ENCODE measurements at regions not wholly inside any gene's neighbourhood (a gene's known extent, or its start where the extent isn't known, plus 50 kb on each side); places are given as distances from the start of the nearest gene placed in this dataset.

DNA sequence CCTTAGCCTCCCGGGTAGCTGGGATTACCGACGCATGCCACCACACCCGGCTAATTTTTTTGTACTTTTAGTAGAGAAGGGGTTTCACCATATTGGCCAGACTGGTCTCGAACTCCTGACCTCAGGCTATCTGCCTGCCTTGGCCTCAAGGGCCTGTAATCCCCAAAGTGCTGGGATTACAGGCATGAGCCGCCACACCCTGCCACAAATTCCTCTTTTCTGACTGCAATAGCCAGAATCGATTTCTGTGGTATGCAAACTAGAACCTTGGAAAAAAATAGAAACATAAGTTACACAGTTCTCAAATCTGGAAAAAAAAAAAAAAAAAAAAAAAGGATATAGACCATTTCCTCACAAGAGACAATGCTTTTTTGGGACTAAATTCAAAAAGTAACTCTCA, 184.6 kb upstream of the EGLN3 start:
- DNase-seq (ENCODE audit: low spot score), result no peak
- no peak for FAIRE-seq

DNA sequence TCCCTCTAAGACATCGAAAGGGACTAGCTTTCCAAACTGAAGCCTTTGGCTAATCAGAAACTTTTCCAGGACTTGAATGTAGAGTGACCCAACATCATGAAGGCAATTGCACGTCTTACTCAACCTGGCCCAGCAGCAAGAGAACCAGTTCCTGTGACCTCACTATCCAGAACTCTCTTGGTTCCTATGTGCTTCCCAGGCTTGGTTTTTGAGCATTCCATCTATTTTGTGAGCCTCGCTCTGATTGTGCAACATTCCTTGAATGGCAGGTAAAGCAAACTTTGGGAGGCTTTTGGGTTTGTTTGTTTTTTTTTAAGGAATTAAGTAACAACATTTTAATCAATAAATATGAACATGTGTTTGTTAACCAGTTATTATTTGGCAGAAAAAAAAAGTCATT, 183.6 kb upstream of the EGLN3 start:
- no peak for FAIRE-seq
- DNase-seq (ENCODE audit: low spot score), result no peak

DNA sequence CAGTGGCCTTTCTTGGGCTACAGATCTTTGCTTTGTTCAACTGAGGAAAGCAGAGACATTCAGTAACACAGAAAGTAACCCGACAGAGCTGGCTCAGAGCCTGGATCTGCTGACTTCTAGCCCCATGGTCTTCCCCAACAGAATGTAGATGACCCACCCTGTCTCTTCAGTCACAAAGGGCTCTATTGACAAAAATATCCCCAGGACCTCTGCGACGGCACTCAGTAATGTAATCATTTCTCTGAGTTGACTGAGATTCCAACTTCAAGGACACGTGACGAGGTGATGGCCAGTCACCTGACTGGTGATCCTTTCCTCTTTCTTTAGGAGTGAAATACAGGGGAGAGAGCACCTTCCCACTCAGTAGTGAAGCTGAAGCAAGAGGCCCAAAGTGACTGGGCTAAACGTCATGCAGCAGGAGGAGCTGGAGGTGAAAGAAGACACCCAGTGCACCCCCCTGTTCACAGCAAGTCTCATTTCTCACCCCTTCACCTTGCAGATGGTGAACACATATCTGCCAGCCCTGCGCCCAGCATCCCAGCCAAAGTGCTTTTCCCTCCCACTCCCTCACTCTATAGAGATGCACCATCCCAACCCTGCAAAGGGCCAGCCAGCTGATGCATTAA, 179.2 kb upstream of the EGLN3 start:
- no peak for DNase-seq (ENCODE audit: low spot score)
- no peak for FAIRE-seq

DNA sequence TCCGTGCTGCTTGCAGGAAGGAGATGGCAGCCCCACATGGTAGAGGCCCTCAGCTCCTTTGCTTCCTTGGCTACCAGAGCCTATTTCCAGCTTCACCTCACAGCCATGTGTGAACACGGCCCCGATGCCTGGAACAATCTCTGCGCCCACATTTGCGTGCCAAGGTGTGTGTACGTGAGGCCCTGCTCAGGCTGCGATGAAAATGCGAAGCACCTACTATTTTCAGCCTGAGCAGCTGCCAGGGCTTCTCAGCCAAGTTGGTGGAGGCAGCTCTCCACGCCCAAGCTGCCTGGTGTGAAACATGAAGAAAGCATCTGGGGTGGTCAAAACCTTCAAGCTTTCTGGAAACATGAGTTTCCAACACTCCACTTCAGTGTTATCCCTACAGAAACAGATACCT, 177.8 kb upstream of the EGLN3 start:
- FAIRE-seq (no peak), DNase-seq (ENCODE audit: low spot score) (no peak)

DNA sequence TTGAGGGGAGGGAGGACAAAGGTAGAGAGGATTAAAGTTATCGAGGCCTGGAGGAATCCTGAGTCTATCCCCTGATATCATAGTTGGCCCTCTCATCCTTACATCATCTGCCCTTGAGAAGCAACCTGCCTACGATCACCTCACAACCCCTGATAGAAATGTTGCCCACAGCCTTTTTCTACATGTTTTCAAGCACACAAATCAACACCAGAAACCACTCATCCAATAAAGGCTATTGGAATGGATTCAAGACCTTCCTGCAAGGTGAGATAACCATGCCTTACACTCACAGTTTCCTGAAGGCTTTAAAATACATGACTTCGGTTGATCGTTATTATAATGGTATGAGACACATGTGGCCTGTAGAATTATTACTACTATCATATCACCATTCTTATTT, 175.7 kb upstream of the EGLN3 start:
- no peak for FAIRE-seq
- no peak for DNase-seq (ENCODE audit: low spot score)

DNA sequence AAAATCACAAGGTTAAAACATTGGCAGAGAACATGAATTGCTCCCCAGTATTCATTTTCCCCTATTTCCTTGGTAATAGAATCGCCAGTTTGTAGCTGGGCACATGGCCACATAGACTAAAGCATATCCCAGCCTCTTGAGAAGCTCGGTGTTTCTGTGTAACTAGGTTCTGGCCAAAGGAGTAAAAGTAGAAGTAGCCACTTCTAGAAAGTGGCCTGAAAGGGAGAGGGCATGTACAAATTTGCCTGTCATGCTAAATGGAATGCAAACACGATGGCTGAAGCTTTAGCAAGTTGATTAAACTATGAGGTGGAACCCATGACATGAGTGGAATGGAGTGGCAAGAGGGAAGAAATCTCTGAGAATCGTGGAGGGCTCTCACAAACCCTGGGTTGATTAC, 173.7 kb upstream of the EGLN3 start:
- DNase-seq (ENCODE audit: low spot score) (no peak), FAIRE-seq (no peak)

DNA sequence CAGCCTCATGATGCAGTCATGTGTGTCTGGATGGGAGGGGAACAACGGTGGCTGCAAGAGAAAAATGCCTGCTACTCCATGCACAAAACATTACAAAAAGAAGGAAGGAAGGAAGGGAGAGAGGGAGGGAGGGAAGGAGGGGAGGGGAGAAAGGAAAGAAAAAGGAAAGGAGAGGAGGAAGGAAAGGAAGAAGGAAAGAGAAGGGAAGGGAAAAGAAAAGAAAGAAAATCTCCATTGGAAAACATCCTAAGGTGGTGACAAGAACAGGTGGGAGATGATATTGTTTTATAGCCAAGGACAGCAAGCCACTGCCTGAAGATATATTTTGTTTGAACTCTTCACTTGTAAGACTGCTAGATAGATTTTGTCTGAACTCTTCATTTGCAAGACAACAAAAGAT, 171.8 kb upstream of the EGLN3 start:
- FAIRE-seq, result no peak
- DNase-seq (ENCODE audit: low spot score), result no peak

DNA sequence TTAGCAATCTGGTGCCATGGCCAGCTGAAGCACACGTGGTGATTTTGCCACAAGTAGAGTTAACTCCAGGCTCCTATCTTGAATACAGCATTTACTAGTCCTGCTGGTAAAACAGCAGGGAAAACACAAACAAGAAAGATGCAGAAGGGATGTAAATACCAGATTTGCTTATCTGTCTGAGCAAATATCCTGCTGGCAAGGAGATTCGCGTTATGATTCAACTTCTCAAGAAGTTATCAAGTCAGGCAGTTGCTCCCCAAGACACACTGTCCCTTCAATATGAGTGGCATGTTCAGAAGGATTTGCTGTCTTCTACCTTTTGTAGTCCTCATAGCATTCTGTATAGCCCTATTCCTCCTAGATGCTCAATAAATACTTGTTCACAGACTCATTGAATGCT, 171.2 kb upstream of the EGLN3 start:
- DNase-seq (ENCODE audit: low spot score), result no peak
- FAIRE-seq, result no peak

DNA sequence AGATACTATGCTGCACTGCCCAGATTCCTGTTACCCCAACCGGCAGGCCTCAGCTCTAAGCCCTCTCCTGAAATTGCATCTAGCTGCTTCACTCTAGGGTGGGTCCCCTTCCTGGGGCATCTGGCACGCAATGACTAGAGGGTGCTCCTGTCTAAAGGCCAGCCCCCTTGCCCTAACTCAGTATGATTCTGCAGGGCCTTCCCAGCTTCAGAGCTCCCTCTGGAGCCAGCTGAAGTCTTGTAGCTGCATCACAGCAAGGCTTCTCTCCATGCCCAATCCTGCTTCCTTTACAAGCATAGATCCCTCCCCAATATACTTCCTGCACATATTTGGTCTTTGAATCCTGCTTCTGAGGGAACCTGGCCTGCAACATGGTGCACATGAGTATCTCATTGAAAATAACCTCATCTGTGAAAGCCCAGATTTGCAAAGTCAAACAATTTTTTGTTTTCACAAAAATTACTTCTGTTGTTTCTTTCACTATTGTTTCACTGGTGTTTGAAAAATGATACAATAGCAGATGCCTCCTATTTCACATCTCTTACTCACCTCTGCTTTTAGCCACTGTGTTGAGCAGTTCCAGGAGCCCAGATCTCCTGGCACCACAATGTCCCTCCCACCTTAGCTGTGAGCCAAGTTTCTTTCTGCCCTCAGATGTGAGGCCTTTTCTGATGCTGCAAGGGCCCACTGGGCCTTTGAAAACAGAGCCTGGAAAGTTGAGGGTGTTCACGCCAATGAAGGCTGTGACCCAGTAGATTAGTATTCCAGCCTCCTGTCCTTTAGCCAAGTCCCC, 169.5 kb upstream of the EGLN3 start:
- FAIRE-seq (no peak), DNase-seq (ENCODE audit: low spot score) (no peak)

DNA sequence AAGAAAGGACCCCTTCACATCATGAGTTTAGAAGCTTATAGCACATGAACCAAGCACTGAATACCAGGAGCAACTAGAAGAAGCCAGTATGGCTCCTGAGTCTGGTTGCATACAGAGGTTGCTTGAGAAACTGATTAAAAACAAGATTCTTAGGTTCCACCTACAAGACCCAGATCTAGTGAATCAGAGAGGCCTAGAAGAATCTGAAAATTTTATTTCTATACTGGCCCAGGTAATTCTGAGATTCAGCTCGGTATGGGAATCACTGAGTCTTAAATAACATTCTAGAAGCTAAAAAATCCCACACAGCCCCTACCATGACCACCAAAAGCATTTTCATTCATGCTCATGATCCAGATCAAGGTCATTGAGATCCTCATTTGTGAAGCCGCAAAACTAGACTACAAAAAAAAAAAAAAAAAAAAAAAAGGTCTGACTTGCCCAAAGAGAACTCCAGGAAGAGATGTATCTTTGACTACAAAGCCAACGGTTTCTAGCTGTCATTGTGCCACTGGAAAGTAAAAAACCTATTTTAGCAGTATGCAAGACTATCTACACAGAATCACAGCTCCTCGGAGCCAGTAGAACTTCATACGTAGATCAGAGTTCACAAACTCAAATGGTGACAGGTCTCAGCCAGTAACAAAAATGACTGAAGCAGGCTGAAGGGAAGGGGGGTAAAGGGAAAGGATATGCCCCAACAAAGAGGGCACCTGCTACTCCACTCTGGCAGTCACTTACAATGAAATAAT, 168.4 kb upstream of the EGLN3 start:
- DNase-seq (ENCODE audit: low spot score) (no peak), FAIRE-seq (no peak)

DNA sequence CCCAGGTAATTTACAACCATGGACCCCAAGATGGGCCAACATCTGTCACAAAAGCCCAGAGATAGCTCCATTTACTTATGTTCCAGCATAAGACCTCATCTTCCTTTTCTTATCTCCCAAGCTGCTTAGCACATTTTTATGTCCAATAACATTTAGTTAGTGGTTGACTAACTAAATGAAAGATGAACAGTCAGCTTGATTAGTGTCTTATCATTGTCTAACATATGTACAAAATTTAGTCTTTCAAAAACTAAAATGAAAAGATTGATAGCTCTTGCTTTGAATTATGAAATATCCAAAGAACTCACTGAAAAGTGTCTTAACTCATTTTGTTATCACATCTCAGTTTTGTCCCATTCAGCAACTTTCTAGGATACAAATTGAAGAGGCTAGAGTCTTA, 163.1 kb upstream of the EGLN3 start:
- FAIRE-seq (no peak), DNase-seq (ENCODE audit: low spot score) (no peak)

DNA sequence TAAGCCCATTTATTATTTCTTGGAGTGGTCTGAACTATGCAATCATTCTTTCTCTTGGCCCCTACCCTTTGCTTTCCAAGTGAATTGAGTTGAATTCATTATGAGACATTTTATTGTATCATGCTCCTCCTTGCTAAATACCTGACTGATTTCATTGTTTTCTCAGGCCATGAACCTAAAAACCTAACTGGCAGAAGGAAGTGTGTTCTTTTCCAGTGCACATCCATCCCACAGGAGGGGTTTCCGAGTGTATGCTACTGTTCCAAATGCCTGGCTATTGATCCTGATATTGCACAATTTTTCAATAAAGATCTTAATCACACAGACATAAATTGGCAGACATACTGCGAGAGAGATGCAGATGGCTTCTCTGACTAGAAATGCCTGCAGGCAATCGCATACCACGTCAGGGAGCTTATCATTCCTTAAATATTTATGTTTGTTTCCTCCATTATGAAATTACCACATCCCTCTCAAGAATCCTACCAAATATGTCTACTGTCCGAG, 162.2 kb upstream of the EGLN3 start:
- no peak for DNase-seq (ENCODE audit: low spot score)
- FAIRE-seq, result no peak

DNA sequence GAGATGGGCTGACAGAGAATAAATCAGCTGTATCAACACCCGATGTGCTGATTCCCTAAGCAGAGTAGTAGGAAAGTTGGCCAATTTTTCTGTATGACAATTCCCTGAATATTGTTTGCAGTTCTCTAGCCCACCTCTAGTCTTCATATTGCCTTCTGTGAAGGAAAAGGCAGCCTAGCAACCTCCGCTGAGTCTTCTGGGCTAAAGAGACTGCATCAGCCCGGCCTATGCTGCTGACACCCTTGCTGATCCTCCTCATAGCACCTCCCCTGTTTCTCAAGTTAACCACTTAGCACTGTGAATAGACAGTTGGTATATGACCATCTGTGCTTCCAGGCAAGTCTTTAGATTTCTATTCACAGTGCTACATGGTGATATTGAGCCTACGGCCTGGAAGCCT, 161.1 kb upstream of the EGLN3 start:
- no peak for DNase-seq (ENCODE audit: low spot score)
- FAIRE-seq, result no peak

DNA sequence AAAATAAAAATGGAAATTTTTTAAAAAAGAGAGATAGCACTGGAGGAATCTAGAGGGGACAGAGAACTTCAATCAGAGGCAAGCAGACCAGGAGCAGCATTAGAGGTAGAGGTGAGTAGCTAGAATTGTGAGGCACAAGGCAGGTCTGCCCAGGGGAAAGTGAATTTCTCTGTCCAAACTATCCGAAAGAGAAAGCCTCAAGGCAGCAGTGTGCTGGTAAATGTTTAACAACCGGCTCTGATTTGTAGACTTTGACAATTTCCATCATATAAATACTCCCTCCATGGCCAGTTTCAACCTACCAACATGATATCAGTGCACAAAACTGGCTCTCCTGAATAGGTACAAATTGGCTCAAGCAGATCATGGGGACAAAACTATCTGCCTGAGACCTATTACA, 160.6 kb upstream of the EGLN3 start:
- DNase-seq (ENCODE audit: low spot score) (no peak), FAIRE-seq (no peak)

DNA sequence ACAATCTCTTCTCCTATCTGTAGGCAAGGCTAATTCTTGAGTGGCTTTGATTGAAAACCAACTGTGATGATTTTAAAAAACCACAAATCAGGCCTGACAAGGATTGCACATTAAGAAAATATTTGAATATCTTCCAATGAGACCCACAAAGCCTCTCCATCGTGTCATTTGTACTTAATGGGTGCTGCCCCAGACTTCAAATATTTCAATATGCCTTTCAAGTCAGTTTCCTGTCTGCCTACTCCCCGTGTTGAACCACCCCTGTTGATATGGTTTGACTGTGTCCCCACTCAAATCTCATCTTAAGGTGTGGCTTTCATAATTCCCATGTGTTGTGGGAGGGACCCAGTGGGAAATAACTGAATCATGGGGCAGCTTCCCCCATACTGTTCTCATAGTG, 159.7 kb upstream of the EGLN3 start:
- no peak for FAIRE-seq
- DNase-seq (ENCODE audit: low spot score), result no peak

DNA sequence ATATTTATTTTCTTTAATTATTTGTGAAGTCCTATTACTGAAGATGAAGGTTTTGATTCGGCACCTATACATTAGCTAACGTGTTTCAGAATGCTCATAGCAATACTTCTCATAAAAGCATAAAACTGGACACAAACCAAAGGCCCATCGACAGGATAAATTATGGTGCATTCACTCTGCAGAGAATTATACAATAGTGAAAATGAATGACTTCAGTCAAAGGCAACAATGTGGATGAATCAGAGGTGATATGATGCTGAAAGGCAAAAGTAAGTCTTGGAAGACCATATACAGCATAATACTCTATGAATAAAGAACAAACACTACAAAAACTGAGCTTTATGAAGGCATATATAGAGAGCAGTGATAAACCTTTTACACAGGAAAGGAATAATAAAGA, 156.6 kb upstream of the EGLN3 start:
- DNase-seq (ENCODE audit: low spot score) (no peak), FAIRE-seq (no peak)

DNA sequence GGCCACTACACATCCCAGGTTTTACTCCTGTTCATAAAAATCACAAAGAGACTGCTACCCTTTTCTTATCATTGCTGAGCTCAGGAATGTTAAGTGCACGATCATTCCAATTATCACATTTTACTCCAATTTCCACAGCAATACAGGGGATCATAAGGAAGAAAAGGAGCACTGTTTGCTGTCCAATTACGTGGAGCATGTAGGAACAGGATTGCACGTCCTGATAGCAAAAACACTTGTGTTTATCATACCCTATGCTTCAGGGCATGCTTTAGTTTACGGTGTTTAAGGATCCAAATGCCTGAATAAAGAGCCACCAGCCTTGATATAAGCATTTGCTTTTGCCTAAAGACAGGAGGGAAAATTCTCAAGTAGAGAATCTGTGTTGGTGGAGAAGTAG, 155.4 kb upstream of the EGLN3 start:
- DNase-seq (ENCODE audit: low spot score) (no peak), FAIRE-seq (no peak)

DNA sequence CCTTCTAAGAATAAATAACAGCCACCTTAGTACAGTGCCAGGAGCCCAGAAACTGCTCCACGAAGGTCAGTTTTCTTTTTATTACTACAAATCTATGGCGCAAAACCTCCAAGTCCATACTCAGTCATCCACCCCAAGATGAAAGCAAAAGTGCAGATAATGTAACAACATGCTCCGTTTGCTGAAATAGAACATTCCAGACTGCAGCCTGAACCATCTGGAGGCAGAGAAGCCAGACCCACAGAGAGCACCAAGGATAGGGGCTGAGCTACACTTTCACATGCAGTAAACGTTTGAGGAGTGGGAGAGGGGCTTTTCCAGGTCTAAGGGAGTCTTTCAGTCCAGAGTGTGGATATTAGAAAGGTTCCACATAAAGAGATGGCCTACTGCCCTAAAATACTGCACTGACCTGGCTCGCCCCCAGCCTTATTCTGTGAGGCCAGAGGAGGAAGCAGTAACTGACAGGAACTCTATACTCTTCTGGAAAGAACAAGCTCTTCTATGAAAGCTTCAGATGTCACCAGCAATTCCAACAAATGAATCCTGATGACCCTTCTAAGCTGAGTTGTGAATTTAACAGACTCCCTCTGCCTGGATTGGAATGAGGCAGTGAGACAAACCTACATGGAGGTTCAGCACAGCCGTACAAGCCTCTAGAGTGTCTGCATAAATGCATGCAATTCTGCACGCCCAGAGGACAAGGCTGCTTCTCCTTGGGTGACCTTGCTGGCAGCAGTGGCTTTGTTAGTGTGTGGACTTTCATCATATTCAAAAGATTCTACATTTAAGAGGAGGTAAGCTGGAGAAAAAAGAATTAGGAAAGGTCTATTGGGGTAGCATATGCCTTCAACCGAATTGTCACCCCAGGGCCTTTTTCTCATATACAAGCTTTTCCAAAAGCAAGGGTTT, 153.9 kb upstream of the EGLN3 start:
- DNase-seq (ENCODE audit: low spot score) (no peak), FAIRE-seq (no peak)

DNA sequence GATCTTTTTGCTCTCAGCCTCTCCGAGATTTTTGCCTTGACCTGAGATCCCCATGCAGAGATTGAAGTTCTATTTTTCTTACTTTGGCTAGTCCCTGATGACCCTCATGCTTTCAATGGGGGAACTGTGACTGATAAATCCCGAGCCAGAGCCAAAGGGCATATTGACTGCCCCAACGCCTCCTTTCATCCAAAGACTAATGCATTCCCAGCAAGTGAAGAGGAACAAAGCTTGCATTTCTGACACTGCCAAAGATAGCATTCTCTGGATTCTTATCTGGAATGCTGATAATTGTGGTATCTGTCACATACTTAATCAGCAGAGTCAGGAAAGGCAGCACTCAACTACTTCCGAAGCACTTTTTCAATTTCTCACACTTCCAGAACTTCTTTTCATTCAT, 152.3 kb upstream of the EGLN3 start:
- DNase-seq (ENCODE audit: low spot score) (no peak), FAIRE-seq (no peak)

DNA sequence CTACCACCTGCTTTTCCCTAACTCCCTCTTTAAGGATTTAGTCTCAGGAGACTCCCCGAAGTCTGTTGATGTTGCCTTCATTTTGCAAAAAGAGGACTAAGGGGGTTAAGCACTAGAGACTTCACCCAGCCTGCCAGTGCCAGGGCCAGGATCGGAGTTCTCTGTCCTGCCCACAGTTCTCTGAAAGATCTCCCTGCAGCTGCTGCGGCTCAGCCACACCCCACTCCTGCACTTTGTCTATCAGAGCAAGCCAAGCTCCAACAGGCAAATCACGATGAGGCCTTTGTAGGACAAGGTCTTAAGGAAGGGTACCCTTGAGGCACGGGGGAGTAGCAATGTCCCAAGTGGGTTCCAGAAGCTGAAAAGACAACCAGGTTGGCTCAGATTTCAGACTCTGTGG, 148.8 kb upstream of the EGLN3 start:
- DNase-seq (ENCODE audit: low spot score), result no peak

DNA sequence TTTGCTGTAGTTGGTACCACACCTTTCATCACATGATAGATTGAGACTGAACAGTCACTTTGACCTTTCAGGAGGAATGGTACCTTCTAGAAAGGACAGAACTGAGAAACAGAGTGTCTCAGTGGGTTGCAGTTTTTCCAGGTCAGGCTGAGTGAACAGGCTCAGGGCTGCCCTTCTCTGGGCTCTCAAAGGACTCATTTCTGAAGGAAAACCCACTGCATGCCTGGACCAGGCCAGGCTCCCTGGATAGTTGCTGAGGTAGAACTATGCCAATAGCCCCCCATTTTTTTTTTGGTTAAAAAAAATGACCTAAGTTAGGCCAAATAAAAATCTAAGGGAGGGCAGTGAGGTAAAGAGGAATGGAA, 148.1 kb upstream of the EGLN3 start:
- no peak for FAIRE-seq
- DNase-seq (ENCODE audit: low spot score), result no peak

More for the DNA sequence above, 148.8 kb upstream of the EGLN3 start:
- no peak for FAIRE-seq
